HG02943 (cell line): ENCODE measurements at regions not wholly inside any gene's neighbourhood (a gene's known extent, or its start where the extent isn't known, plus 50 kb on each side); places are given as distances from the start of the nearest gene placed in this dataset.

Experiments
- ATAC-seq: cut with Tn5 transposase; IDR thresholded peaks from one replicate; pipeline ENCODE4 v1.9.1; 2021; ENCODE audit warnings: mild to moderate bottlenecking, low read depth, moderate library complexity; ENCODE audit not compliant: unreplicated experiment

GRCh38 chr5:72558046-72558336, 50.8 kb upstream of the ZNF366 start:
- ATAC-seq = no peak

DNA sequence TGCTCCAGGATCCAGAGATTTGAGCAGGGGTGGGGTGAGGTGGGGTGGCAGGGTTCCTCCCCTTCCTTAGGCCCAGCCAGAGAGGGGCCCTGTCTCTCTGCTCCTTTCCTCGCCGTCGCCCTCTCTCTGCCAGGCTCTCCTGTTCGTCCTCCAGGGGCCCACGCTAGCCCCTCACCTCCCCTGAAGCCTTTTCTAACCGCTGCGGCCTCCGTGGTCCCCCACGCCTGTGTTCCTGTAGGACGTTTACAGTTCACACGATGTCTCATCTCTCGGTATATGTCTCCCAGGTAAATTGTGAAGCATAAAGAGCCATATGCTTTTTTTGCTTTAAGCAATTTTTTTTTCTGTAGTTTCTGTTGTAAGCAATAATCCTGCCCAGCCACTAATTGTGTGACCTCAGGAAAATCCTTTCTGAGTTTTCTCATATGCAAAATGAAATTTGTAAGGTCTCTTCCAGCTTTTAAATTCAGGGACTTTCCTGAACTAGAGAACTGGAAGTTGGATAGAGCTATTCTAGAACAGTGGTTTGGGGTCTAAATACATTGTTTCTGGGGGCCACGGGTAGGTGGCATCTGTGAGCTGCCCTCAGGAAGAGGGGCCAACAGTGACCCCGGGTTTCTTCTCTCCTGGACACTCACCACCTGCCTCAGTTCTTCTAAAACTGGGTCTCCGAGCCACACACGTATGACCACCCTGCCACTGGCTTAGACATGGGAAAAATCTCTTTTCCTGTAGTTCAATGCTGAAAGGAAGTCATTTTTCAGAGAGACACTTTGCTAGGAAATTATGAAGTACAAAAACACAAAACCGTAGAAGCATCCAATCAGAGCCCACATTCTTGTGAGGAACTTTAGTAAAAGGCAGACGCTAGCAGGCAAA, 50.2 kb upstream of the ZNF366 start:
- ATAC-seq = peak; percentile 25
